ENCODE measurements at regions not wholly inside any gene's neighbourhood (a gene's known extent, or its start where the extent isn't known, plus 50 kb on each side); places are given as distances from the start of the nearest gene placed in this dataset.

- Histone ChIP-seq H3K27me3 (no peaks in the 10 kb centered on the region), H3K36me3 (replicated peaks in 1 of 2; ENCODE audit: insufficient read depth in 1 of 2, low read depth in 2 of 2) (no peaks in the 10 kb centered on the region), H3K9me3 (no peaks in the 10 kb centered on the region), H3K27ac (no peak overlapping the region), H3K4me3 (no peak overlapping the region), H3K4me1 (no peaks in the 10 kb centered on the region)
- DNase-seq (no peak), ATAC-seq (no peak)
- TF ChIP-seq CTCF (IDR thresholded peaks at IDR 0.05): no peak
- intact Hi-C loops (cut with DNase I): no loop called here
Measured at GRCh38 chr4:4697584-4697983, 155.7 kb upstream of the STX18 start.

GRCh38 chr4:4696530-4696929 lies 154.7 kb upstream of the STX18 start:
- no peaks in the 10 kb centered on the region for H3K27me3 ChIP-seq
- WGBS, 2 donors: 90 to 91% methylated on average over 9 of the region's 9 CpGs

GRCh38 chr4:4695497-4695896 lies 153.6 kb upstream of the STX18 start:
- WGBS, 2 donors: 81 to 96% methylated on average over 1 of the region's 1 CpG
- Histone ChIP-seq H3K36me3 (replicated peaks in 1 of 2; ENCODE audit: insufficient read depth in 1 of 2, low read depth in 2 of 2) (no peaks in the 10 kb centered on the region), H3K4me3 (no peak overlapping the region), H3K27ac (no peak overlapping the region), H3K27me3 (no peaks in the 10 kb centered on the region), H3K4me1 (no peaks in the 10 kb centered on the region), H3K9me3 (no peaks in the 10 kb centered on the region)
- DNase-seq (no peak), ATAC-seq (no peak)
- intact Hi-C loops (cut with DNase I): no loop called here
- no peak for TF ChIP-seq CTCF (IDR thresholded peaks at IDR 0.05)
- no peak for TF ChIP-seq POLR2A (IDR thresholded peaks at IDR 0.05)

More at GRCh38 chr4:4696530-4696929, 154.7 kb upstream of the STX18 start:
- no peak for TF ChIP-seq POLR2A (IDR thresholded peaks at IDR 0.05)
- no peak for TF ChIP-seq CTCF (IDR thresholded peaks at IDR 0.05)
- Histone ChIP-seq H3K36me3 (replicated peaks in 1 of 2; ENCODE audit: insufficient read depth in 1 of 2, low read depth in 2 of 2) (no peaks in the 10 kb centered on the region), H3K27ac (no peak overlapping the region), H3K4me3 (no peak overlapping the region), H3K4me1 (no peaks in the 10 kb centered on the region), H3K9me3 (no peaks in the 10 kb centered on the region)
- DNase-seq (no peak), ATAC-seq (no peak)
- intact Hi-C loops (cut with DNase I): no loop called here

- intact Hi-C loops (cut with DNase I): no loop called here
- H3K27ac ChIP-seq: no peak overlapping the region
- DNase-seq: no peak
Measured at GRCh38 chr4:4694827-4695226, 153.0 kb upstream of the STX18 start.

More at GRCh38 chr4:4694827-4695226, 153.0 kb upstream of the STX18 start:
- Histone ChIP-seq H3K4me1 (no peaks in the 10 kb centered on the region), H3K27me3 (no peaks in the 10 kb centered on the region), H3K9me3 (no peaks in the 10 kb centered on the region), H3K36me3 (replicated peaks in 1 of 2; ENCODE audit: insufficient read depth in 1 of 2, low read depth in 2 of 2) (no peaks in the 10 kb centered on the region), H3K4me3 (no peak overlapping the region)
- TF ChIP-seq CTCF (IDR thresholded peaks at IDR 0.05) (no peak), POLR2A (IDR thresholded peaks at IDR 0.05) (no peak)
- ATAC-seq: no peak

Measured in body of pancreas (tissue), 4 donors.